Endothelial cell (in vitro differentiated cells): ENCODE measurements at regions not wholly inside any gene's neighbourhood (a gene's known extent, or its start where the extent isn't known, plus 50 kb on each side); places are given as distances from the start of the nearest gene placed in this dataset.
"Not testable (repeated sequence)": the region's sequence is repeated elsewhere in the genome, so short reads cannot be mapped to it uniquely, and the experiment has no call there.

Experiments used
- DNase-seq: peaks from one replicate; pipeline ENCODE4 v3.0.0; 2021; ENCODE audit warnings: low spot score
- H3K27ac Mint-ChIP-seq: one replicate; pipeline ENCODE4 v1.8.0; 2021; ENCODE audit warnings: mixed read lengths, inconsistent platforms; ENCODE audit not compliant: unreplicated experiment
- H3K27me3 Mint-ChIP-seq: one replicate; pipeline ENCODE4 v1.8.0; 2021; ENCODE audit warnings: mild to moderate bottlenecking, moderate library complexity, mixed read lengths, inconsistent platforms; ENCODE audit not compliant: unreplicated experiment
- H3K36me3 Mint-ChIP-seq: one replicate; pipeline ENCODE4 v1.8.0; 2021; ENCODE audit warnings: mild to moderate bottlenecking, low read depth, mixed read lengths, inconsistent platforms; ENCODE audit not compliant: unreplicated experiment
- H3K4me1 Mint-ChIP-seq: one replicate; pipeline ENCODE4 v1.8.0; 2021; ENCODE audit warnings: mild to moderate bottlenecking, mixed read lengths, inconsistent platforms; ENCODE audit not compliant: unreplicated experiment
- H3K4me3 Mint-ChIP-seq: one replicate; pipeline ENCODE4 v1.8.0; 2021; ENCODE audit warnings: mild to moderate bottlenecking, mixed read lengths, inconsistent platforms; ENCODE audit not compliant: unreplicated experiment
- H3K9me3 Mint-ChIP-seq: one replicate; pipeline ENCODE4 v1.8.0; 2021; ENCODE audit warnings: mixed read lengths, inconsistent platforms; ENCODE audit not compliant: unreplicated experiment
- TF ChIP-seq, protein P1 (sequence below): fragments of 200-600 bp; sonication (generic); IDR thresholded peaks from one replicate; pipeline ENCODE4 v1.5.0; 2021; ENCODE audit warnings: antibody characterized with exemption; ENCODE audit not compliant: unreplicated experiment

DNA sequence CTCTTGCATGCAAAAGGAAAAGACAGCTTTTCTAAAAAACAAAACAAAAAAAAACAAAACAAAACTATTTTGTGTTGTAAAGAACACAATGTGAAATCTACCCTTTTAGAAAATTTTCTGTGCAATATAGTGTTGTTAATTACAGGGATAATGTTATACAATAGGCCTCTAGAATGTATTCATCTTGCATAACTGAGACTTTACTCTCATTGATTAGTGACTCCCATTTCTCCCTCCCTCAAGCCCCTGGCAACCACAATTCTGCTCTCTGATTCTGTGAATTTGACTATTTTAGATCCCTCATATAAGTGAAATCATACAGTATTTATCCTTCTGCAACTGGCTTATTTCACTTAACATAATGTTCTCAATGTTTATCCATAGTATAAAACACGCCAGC lies 234.1 kb downstream of the TMEM161B start:
- no peaks in the 10 kb centered on the region for H3K9me3 Mint-ChIP-seq
- no peak overlapping the region for H3K27ac Mint-ChIP-seq
- H3K36me3 Mint-ChIP-seq = no peaks in the 10 kb centered on the region
- no peak for DNase-seq
- H3K4me1 Mint-ChIP-seq = no peaks in the 10 kb centered on the region
- TF ChIP-seq, protein P1, sequence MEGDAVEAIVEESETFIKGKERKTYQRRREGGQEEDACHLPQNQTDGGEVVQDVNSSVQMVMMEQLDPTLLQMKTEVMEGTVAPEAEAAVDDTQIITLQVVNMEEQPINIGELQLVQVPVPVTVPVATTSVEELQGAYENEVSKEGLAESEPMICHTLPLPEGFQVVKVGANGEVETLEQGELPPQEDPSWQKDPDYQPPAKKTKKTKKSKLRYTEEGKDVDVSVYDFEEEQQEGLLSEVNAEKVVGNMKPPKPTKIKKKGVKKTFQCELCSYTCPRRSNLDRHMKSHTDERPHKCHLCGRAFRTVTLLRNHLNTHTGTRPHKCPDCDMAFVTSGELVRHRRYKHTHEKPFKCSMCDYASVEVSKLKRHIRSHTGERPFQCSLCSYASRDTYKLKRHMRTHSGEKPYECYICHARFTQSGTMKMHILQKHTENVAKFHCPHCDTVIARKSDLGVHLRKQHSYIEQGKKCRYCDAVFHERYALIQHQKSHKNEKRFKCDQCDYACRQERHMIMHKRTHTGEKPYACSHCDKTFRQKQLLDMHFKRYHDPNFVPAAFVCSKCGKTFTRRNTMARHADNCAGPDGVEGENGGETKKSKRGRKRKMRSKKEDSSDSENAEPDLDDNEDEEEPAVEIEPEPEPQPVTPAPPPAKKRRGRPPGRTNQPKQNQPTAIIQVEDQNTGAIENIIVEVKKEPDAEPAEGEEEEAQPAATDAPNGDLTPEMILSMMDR = no peak
- H3K27me3 Mint-ChIP-seq = no peaks in the 10 kb centered on the region
- no peak overlapping the region for H3K4me3 Mint-ChIP-seq

DNA sequence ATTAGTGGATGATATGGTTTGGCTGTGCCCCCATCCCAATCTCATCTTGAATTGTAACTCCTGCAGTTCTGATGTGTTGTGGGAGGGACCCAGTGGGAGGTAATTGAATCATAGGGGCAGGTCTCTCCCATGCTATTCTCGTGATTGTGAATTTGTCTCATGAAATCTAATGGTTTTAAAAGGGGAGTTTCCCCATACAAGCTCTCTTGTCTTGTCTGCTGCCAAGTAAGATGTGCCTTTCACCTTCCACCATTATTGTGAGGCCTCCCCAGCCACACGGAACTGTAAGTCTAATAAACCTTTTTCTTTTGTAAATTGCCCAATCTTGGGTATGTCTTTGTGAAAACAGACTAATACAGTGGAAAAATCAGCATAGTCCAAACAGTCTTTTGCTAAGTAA lies 235.5 kb downstream of the TMEM161B start:
- no peaks in the 10 kb centered on the region for H3K9me3 Mint-ChIP-seq
- H3K36me3 Mint-ChIP-seq = no peaks in the 10 kb centered on the region
- H3K27ac Mint-ChIP-seq = no peak overlapping the region
- no peaks in the 10 kb centered on the region for H3K4me1 Mint-ChIP-seq
- TF ChIP-seq, protein P1 = no peak
- DNase-seq = no peak
- no peak overlapping the region for H3K4me3 Mint-ChIP-seq
- H3K27me3 Mint-ChIP-seq = no peaks in the 10 kb centered on the region

DNA sequence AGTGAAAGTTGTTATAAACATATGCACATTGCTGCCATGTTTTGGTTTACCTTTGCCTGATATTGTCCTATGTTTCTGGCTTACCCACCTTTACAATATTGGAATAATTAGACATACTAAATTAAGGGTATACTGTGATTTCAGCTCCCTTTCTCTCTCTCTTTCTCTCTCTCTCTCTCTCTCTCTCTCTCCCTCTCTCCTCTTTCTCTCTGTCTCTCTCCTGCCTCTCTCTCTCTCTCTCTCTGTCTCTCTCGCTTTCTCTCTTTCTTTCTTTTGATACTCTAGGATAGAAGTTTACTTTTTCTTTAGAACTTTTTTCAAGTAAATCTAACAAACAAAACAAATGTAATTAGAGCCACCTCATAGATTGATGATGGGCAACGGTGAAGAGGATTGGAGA lies 239.6 kb downstream of the TMEM161B start:
- H3K4me1 Mint-ChIP-seq = no peaks in the 10 kb centered on the region
- no peaks in the 10 kb centered on the region for H3K36me3 Mint-ChIP-seq
- TF ChIP-seq, protein P1 = no peak
- H3K27ac Mint-ChIP-seq = no peak overlapping the region
- no peak overlapping the region for H3K4me3 Mint-ChIP-seq
- no peaks in the 10 kb centered on the region for H3K9me3 Mint-ChIP-seq
- no peak for DNase-seq
- H3K27me3 Mint-ChIP-seq = no peaks in the 10 kb centered on the region

DNA sequence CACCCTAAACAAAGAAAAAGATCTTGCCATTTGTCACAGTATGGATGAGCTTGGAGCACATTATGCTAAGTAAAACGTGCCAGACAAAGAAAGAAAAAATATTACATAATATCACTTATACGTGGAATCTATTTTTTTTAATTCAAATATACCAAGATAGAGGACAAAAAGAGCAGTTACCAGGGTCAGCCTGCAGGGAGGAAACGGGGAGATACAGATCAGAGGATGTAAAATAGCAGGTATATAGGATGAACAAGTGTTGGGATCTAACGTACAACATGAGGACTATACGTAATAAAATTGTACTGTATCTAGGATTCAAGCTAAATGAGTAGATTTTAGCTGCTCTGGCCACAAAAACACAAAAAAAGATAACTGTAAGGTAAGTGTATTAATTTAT lies 247.5 kb downstream of the TMEM161B start:
- no peaks in the 10 kb centered on the region for H3K36me3 Mint-ChIP-seq
- no peaks in the 10 kb centered on the region for H3K27me3 Mint-ChIP-seq
- H3K4me3 Mint-ChIP-seq = no peak overlapping the region
- DNase-seq = no peak
- H3K9me3 Mint-ChIP-seq = no peaks in the 10 kb centered on the region
- H3K27ac Mint-ChIP-seq = no peak overlapping the region
- H3K4me1 Mint-ChIP-seq = no peaks in the 10 kb centered on the region
- TF ChIP-seq, protein P1 = no peak

DNA sequence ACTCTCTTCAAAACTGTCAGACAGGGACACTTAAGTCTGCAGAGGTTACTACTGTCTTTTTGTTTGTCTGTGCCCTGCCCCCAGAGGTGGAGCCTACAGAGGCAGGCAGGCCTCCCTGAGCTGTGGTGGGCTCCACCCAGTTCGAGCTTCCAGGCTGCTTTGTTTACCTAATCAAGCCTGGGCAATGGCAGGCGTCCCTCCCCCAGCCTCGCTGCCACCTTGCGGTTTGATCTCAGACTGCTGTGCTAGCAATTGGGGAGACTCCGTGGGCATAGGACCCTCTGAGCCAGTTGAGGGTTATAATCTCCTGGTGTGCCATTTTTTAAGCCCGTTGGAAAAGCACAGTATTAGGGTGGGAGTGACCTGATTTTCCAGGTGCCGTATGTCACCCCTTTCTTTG lies 253.7 kb downstream of the TMEM161B start:
- not testable (repeated sequence) for H3K27me3 Mint-ChIP-seq, H3K4me3 Mint-ChIP-seq, H3K27ac Mint-ChIP-seq, H3K4me1 Mint-ChIP-seq, H3K36me3 Mint-ChIP-seq, H3K9me3 Mint-ChIP-seq, DNase-seq

DNA sequence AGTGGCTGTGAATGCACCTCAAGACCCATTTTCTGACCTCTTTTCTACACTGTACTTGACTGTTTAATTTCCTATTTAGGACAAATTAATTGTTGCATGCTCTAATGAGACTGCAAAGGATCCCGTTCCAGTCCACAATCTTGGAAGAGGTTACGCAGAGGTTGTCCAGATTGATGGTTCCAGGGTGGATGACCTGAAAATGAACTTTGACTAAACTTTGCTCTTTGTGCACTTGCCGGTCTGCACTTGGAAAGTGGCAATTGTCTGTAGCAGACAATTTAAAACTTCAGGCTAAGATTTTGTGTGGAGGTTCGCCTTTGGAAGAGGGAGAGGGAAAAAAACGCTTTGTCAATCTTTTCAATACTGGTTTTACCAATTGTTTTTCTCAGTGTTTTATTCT lies 267.8 kb downstream of the TMEM161B start:
- TF ChIP-seq, protein P1 = no peak
- Mint-ChIP-seq H3K27me3 (peaks cover 4% of the 10 kb centered on the region), H3K4me3 (no peak overlapping the region), H3K36me3 (no peaks in the 10 kb centered on the region), H3K9me3 (no peaks in the 10 kb centered on the region), H3K4me1 (no peaks in the 10 kb centered on the region), H3K27ac (no peak overlapping the region)
- no peak for DNase-seq
